Muscle of back (tissue), 3 donors: ENCODE measurements at regions not wholly inside any gene's neighbourhood (a gene's known extent, or its start where the extent isn't known, plus 50 kb on each side); places are given as distances from the start of the nearest gene placed in this dataset.
A peak's percentile ranks its signal among the peaks of the same experiment; 100 is the strongest.

ENCODE experiments used
- DNase-seq, 3 donors: peaks; one replicate each; pipeline versions ENCODE4 v3.0.0 to v3.0.0-alpha.2; 2013

DNA sequence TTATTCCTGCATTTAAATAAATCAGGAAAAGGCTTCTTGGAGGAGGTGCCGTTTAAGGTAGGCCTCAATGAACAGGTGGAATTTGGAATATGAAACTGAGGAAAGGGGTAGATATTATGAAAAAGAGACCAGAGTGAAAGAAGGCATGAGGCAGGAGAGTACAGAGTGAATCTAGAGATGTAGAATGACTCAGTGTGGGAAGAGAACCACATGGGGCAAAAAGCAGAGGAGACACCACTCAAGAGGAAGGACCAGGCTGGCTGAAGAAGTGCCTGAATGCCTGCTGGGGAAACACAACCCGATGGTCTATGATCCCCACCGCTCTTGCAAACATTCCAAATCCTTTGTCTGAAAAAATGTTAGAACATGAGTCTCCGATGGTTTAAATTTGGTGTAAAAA lies 1134.1 kb downstream of the VRK1 start:
- DNase-seq: no peak

- no peak for DNase-seq
These were observed 1145.7 kb downstream of the VRK1 start for GRCh38 chr14:97942921-97943320.

DNA sequence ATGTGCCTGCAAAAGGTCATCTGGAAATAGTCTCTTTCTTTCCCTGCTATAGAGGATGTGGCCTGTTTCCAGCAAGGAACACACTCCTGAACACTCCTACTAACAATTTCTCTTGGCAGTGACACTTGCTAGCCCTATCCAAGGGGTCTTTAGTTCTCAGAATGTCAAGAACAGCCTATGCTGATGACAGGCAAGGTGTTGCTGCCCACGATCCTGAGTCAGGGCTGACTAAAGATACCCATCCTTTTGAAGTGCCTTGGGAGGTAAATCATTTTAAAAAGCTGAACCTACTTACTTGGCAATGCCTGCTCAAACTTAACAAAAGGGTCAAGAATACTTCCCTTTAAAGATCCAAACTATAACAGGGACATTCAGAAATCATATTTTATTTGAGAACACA lies 1146.4 kb downstream of the VRK1 start:
- no peak for DNase-seq

GRCh38 chr14:97944380-97944779 lies 1147.2 kb downstream of the VRK1 start:
- DNase-seq: no peak

- no peak for DNase-seq
These were observed 1148.4 kb downstream of the VRK1 start for GRCh38 chr14:97945631-97946030.

GRCh38 chr14:97946240-97946639 lies 1149.1 kb downstream of the VRK1 start:
- DNase-seq: no peak

- no peak for DNase-seq
These were observed 1149.5 kb downstream of the VRK1 start for GRCh38 chr14:97946641-97947040.

GRCh38 chr14:97948841-97949240 lies 1151.7 kb downstream of the VRK1 start:
- DNase-seq: no peak

GRCh38 chr14:97956581-97957340 lies 1159.6 kb downstream of the VRK1 start:
- DNase-seq: no peak

GRCh38 chr14:97959251-97959650 lies 1162.1 kb downstream of the VRK1 start:
- DNase-seq: peak in 1 of 3 donors; percentile 20

DNA sequence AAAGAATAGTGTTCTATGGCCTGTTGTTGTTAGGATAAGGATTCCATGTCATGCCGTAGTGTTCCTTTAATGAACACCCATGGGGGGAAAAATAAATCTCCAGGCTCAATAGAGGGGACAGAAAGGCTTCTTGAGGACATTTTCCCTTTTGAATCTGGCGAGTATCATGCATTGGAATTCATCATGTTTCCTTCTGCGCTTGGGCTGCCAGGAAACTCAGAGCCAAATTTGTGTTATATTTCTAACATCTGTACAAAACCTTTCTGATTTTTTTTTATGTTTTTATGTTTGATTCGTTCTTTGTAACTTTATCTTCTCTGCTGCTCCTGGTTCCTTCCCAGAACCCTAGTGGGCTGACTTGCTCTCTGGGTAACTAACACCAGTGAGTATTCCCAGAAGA lies 1163.3 kb downstream of the VRK1 start:
- peak in 1 of 3 donors; percentile 58 for DNase-seq

- DNase-seq: no peak
These were observed 1173.0 kb downstream of the VRK1 start for GRCh38 chr14:97970222-97970621.

DNA sequence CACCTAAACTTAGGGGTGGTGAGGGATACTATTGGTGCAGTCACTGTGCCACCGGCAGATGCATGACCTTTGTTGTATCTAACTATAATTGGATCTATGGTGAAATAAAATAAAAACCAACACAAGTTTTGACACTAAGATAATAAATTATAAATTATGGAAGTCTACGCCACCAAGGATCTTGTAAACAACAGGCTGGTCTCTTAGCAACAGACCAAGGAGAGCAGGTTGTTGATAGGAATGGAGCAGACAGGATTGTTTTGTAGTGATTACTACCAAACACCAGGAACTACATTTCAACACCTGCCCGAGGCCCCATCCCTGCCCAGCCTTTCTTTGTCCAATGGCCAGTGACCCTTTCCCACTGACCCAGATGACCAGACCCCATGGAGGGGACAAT lies 1178.0 kb downstream of the VRK1 start:
- no peak for DNase-seq

- no peak for DNase-seq
These were observed 1178.8 kb downstream of the VRK1 start for GRCh38 chr14:97975962-97976361.

- peak in 1 of 3 donors; percentile 11 for DNase-seq
These were observed 1179.7 kb downstream of the VRK1 start for GRCh38 chr14:97976861-97977260.

DNA sequence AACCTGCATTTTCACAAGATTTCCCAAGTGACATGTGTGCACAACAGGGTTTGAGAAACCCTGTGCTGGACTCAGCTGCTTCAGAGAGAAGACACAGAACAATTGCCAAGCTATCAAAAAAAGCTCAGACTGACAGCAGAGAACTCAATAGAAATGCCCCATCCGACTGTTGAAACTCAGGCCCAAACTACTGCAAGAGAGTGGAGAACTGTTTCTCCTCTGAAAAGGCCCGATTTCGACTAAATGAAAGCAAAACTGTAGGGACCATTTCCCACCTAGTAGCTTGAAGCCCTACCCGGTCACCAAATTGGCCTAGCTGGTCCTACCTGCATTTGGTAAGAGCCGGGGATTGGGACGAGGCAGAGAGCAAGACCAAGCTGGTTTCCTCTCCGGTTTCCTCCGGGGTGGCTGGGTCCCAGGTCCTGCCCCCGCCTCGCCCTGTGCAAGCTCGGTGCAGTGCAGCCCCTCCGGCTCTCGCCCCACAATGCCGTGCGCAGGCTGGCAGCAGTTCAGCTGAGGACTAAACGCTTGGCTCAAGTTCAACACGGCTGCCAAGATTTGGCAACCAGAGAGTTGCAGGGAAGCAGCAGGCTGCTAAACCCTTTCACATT lies 1180.6 kb downstream of the VRK1 start:
- DNase-seq: peak; percentile 79 to 84 (median 83)

GRCh38 chr14:97978341-97978740 lies 1181.2 kb downstream of the VRK1 start:
- DNase-seq: peak; percentile 62 to 77 (median 73)

GRCh38 chr14:97993508-97994019 lies 1196.4 kb downstream of the VRK1 start:
- DNase-seq: no peak

GRCh38 chr14:97994020-97994531 lies 1196.9 kb downstream of the VRK1 start:
- no peak for DNase-seq

DNA sequence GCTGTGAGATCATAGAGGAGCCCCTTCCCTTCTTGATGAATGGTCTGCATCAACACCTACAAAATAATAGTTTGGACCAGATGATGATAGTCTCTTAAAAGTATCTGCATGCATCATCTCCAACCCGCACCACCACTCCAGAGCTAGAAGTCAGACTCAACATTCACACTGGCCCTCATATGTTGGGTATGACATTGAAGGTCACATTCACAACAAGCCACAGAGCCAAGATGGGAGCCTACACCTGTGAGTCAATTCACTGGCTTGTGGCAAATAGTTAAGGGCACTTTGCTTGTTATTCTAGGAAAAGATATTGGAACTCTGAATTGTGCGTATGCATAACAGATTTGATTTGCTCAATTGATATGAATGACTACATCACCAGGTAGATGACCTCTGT lies 1197.9 kb downstream of the VRK1 start:
- no peak for DNase-seq

DNA sequence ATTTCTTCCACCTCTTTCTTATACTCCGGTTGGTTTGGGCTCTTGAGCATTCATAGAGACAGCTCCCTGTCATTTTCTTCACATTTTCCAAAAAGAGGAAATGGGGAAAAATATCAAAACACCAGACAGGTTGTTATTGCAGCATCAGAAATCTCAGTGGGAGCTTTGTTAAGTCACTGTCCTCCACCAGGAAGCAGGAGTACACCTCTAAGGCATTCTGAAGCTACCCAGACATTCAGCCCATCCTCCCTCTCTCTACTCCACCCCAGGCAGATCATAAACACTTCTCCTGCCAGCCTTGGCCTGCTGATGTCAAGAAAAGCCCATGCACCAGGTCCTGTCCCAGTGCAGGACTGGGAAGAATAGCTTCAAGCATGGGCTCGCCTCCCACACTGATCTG lies 1198.3 kb downstream of the VRK1 start:
- DNase-seq: no peak

DNA sequence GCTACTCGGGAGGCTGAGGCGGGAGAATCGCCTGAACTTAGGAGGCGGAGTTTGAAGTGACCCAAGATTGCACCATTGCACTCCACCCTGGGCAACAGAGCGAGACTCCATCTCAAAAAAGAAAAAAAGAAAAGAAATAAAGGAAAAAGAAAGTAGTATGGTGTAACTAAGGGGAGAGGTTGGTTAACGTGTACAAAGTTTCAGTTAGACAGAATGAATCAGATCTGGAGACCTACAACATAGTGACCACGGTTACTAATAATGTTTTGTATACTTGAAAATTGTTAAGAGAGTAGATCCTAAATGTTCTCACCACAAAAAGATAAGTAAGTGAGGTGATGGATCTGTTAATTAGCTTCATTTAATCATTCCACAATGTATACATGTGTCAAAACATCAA lies 1208.8 kb downstream of the VRK1 start:
- DNase-seq: no peak
